SK-N-SH (cell line): ENCODE measurements at regions not wholly inside any gene's neighbourhood (a gene's known extent, or its start where the extent isn't known, plus 50 kb on each side); places are given as distances from the start of the nearest gene placed in this dataset.

Source experiments
- EP300 ChIP-seq, 2 experiments: IDR thresholded peaks; 2 replicates each; pipeline versions ENCODE4 v1.4.0 to v1.6.1; 2012; ENCODE audit warnings: borderline replicate concordance in 1 of 2, low read depth in 1 of 2, low read length in 1 of 2
- EZH2phosphoT487 ChIP-seq: fragments of 200-600 bp; sonication (generic); IDR thresholded peaks from 2 replicates; pipeline ENCODE4 v1.6.1; 2017; ENCODE audit warnings: low read depth, mixed run types, mild to moderate bottlenecking, antibody characterized with exemption, moderate library complexity, borderline replicate concordance
- POLR2AphosphoS5 ChIP-seq: IDR thresholded peaks from 2 replicates; pipeline ENCODE4 v1.6.1; 2012; ENCODE audit warnings: low read depth, low read length
- RCOR1 ChIP-seq: fragments of 150-350 bp; IDR thresholded peaks from 2 replicates; pipeline ENCODE4 v1.6.1; 2017; ENCODE audit warnings: antibody characterized with exemption, low read length
- RFX5 ChIP-seq: IDR thresholded peaks from 2 replicates; pipeline ENCODE4 v1.6.1; 2012; ENCODE audit warnings: mild to moderate bottlenecking, improper control_type of control experiment, low read length
- RXRA ChIP-seq: IDR thresholded peaks from 2 replicates; pipeline ENCODE4 v1.4.0; 2012; ENCODE audit warnings: low read depth, mild to moderate bottlenecking, borderline replicate concordance
- TCF12 ChIP-seq: IDR thresholded peaks from 2 replicates; pipeline ENCODE4 v1.4.0; 2012
- TEAD4 ChIP-seq: IDR thresholded peaks from 2 replicates; pipeline ENCODE4 v1.4.0; 2012; ENCODE audit warnings: mild to moderate bottlenecking, borderline replicate concordance; ENCODE audit not compliant: insufficient read depth
- TF ChIP-seq, protein P1 (sequence below): fragments of 200-600 bp; sonication (generic); IDR thresholded peaks from 2 replicates; pipeline ENCODE4 v1.6.1; 2017; ENCODE audit warnings: antibody characterized with exemption, mild to moderate bottlenecking, moderate library complexity
- TF ChIP-seq, protein P2 (sequence below): IDR thresholded peaks from 2 replicates; pipeline ENCODE4 v1.4.0; 2012; ENCODE audit warnings: low read depth, borderline replicate concordance

DNA sequence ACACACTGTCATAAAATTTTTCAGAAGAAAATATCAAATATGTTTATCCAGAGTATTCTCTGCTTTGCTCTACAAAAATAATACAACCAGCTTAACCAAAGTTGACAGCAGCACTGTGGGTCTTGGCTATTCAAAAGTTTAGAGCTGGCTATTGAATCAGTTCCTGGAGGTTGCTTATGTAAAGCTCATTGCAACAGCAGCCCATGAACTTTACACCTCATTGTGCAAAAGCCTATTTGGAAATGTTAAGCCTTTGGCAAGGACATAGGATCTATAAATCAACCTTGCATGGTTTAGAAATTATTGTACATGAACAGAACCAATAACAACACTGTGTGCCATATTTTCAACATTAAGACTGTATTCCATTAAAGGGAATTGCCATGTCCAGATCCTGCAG, 714.9 kb downstream of the ADGRL2 start:
- TF ChIP-seq EZH2phosphoT487, result no peak
- TF ChIP-seq, protein P1, sequence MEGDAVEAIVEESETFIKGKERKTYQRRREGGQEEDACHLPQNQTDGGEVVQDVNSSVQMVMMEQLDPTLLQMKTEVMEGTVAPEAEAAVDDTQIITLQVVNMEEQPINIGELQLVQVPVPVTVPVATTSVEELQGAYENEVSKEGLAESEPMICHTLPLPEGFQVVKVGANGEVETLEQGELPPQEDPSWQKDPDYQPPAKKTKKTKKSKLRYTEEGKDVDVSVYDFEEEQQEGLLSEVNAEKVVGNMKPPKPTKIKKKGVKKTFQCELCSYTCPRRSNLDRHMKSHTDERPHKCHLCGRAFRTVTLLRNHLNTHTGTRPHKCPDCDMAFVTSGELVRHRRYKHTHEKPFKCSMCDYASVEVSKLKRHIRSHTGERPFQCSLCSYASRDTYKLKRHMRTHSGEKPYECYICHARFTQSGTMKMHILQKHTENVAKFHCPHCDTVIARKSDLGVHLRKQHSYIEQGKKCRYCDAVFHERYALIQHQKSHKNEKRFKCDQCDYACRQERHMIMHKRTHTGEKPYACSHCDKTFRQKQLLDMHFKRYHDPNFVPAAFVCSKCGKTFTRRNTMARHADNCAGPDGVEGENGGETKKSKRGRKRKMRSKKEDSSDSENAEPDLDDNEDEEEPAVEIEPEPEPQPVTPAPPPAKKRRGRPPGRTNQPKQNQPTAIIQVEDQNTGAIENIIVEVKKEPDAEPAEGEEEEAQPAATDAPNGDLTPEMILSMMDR, result no peak
- no peak for TF ChIP-seq RXRA
- no peak for TF ChIP-seq POLR2AphosphoS5
- no peak for TF ChIP-seq TEAD4
- TF ChIP-seq EP300 (IDR thresholded peaks at IDR 0.05; ENCODE audit: borderline replicate concordance in 1 of 2, low read depth in 1 of 2, low read length in 1 of 2), result no peak
- TF ChIP-seq RFX5, result no peak
- TF ChIP-seq TCF12, result no peak
- TF ChIP-seq RCOR1, result no peak
- TF ChIP-seq, protein P2, sequence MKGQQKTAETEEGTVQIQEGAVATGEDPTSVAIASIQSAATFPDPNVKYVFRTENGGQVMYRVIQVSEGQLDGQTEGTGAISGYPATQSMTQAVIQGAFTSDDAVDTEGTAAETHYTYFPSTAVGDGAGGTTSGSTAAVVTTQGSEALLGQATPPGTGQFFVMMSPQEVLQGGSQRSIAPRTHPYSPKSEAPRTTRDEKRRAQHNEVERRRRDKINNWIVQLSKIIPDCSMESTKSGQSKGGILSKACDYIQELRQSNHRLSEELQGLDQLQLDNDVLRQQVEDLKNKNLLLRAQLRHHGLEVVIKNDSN, result no peak
